ENCODE measurements at regions not wholly inside any gene's neighbourhood (a gene's known extent, or its start where the extent isn't known, plus 50 kb on each side); places are given as distances from the start of the nearest gene placed in this dataset.
"Not testable (repeated sequence)": the region's sequence is repeated elsewhere in the genome, so short reads cannot be mapped to it uniquely, and the experiment has no call there.

DNA sequence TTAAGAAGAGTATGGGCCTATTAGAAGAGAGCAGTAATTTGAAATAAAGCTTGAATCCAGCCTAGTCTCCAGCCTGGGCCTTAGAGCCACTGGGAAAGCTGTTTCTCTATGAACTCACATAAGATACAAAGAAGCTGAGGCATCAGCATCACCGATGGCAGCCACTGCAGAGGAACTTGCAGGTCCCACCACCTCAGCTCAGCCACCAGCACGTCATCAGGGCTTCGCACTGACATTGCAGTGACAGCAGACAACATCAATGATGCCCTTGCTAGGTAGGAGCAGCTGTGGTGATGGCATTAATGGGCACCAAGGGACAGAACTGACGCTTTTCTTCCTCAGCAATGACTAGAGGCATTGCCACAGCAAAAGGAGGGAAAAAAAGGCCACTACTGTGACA lies 67.7 kb upstream of the CDC42EP3 start:
- DNase-seq (ENCODE audit: low read depth): no peak
- no peak overlapping the region for H3K4me3 ChIP-seq (ENCODE audit: low read depth, low read length)
- TF ChIP-seq, protein P1, sequence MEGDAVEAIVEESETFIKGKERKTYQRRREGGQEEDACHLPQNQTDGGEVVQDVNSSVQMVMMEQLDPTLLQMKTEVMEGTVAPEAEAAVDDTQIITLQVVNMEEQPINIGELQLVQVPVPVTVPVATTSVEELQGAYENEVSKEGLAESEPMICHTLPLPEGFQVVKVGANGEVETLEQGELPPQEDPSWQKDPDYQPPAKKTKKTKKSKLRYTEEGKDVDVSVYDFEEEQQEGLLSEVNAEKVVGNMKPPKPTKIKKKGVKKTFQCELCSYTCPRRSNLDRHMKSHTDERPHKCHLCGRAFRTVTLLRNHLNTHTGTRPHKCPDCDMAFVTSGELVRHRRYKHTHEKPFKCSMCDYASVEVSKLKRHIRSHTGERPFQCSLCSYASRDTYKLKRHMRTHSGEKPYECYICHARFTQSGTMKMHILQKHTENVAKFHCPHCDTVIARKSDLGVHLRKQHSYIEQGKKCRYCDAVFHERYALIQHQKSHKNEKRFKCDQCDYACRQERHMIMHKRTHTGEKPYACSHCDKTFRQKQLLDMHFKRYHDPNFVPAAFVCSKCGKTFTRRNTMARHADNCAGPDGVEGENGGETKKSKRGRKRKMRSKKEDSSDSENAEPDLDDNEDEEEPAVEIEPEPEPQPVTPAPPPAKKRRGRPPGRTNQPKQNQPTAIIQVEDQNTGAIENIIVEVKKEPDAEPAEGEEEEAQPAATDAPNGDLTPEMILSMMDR (IDR thresholded peaks at IDR 0.05; ENCODE audit: insufficient read depth, low read length): no peak

DNA sequence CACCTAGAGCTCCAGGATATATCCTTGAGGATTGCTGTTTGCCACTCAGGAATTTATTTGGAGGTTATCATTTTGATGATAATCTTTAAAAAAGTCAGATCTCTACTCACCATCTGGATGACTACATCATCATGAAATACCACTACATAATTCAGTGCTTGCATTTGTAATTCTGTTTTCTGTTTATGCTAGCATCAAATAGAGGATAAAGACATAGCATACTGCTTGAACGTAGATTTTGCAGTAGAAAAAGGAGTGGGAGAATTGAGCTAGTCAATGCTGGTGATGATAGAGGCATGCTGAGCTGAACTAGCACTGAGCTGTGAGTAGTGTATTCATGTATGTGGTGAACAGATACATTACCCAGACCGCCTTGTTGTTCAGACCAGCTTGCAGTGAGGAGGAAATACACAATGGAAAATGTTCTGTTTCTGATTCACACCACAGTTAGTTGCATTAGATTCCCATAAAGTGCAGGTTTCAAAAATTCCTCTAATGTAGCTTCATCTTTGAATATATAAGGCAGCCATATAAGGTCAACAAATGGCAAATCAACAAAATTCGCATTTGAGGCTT lies 68.8 kb upstream of the CDC42EP3 start:
- TF ChIP-seq, protein P1 (IDR thresholded peaks at IDR 0.05; ENCODE audit: insufficient read depth, low read length): no peak
- no peak overlapping the region for H3K4me3 ChIP-seq (ENCODE audit: low read depth, low read length)
- DNase-seq (ENCODE audit: low read depth): peak; percentile 41

- no peak overlapping the region for H3K4me3 ChIP-seq (ENCODE audit: low read depth, low read length)
- peak; percentile 59 for DNase-seq (ENCODE audit: low read depth)
- TF ChIP-seq, protein P1 (IDR thresholded peaks at IDR 0.05; ENCODE audit: insufficient read depth, low read length): no peak
Observed at GRCh38 chr2:37742286-37742685, 70.8 kb upstream of the CDC42EP3 start.

DNA sequence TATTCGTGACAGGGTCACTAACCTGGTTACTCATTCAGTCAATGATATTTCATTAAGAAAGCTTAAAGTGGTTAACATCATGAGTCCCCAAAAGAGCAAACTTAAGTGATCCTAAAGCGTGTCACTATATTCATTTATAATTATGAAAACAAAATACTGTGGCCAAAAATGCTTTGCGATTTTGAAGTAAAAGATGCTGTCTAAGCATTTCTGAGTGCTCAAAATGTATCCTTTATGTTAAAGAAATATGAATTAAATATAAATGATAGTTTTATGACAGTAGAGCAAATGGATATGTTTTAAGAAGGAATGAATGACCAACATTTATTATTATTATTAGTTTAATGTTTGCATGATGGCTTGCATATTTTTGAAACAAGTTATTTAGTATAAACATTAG lies 72.6 kb upstream of the CDC42EP3 start:
- no peak for DNase-seq (ENCODE audit: low read depth)
- no peak overlapping the region for H3K4me3 ChIP-seq (ENCODE audit: low read depth, low read length)
- TF ChIP-seq, protein P1 (IDR thresholded peaks at IDR 0.05; ENCODE audit: insufficient read depth, low read length): no peak

DNA sequence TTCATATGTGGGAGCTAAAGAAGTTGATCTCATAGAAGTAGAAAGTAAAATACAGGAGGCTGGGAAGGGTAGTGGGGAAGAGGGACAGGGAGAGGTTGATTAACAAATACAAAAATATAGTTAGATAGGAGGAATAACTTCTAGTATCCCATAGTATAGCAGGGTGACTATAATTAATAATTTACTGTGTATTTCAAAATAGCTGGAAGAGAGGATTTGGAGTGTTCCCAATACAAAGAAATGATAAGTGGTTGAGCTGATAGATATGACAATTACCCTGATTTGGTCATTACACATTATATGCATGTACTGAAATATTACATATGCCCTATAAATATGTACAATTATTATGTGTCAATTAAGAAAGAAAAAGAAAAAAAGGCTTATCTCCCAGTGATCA lies 73.5 kb upstream of the CDC42EP3 start:
- not testable (repeated sequence) for H3K4me3 ChIP-seq (ENCODE audit: low read depth, low read length); DNase-seq (ENCODE audit: low read depth)

- not testable (repeated sequence) for H3K4me3 ChIP-seq (ENCODE audit: low read depth, low read length); DNase-seq (ENCODE audit: low read depth)
Observed at GRCh38 chr2:37746011-37746410, 74.6 kb upstream of the CDC42EP3 start.

- H3K4me3 ChIP-seq (ENCODE audit: low read depth, low read length): no peak overlapping the region
- TF ChIP-seq, protein P1 (IDR thresholded peaks at IDR 0.05; ENCODE audit: insufficient read depth, low read length): no peak
- DNase-seq (ENCODE audit: low read depth): no peak
Observed at GRCh38 chr2:37746883-37747282, 75.4 kb upstream of the CDC42EP3 start.

- no peak overlapping the region for H3K4me3 ChIP-seq (ENCODE audit: low read depth, low read length)
- no peak for DNase-seq (ENCODE audit: low read depth)
- TF ChIP-seq, protein P1 (IDR thresholded peaks at IDR 0.05; ENCODE audit: insufficient read depth, low read length): no peak
Observed at GRCh38 chr2:37748541-37748940, 77.1 kb upstream of the CDC42EP3 start.

DNA sequence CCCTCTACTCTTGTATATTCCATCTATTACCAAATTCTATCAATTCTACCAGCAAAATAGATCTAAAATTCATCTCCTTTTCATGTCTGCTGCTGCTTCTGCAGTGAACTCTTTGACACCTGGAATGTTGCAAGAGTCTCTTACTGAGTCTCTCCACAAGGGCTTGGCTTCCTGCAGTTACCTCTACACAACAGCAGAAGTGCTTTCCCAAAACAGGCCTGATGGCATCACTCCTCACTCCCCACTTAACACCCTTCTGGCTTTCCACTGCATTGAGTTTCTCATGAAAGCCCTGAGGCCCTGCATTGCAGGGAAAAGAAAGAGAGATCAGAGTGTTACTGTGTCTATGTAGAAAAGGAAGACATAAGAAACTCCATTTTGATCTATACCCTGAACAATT lies 78.8 kb upstream of the CDC42EP3 start:
- H3K4me3 ChIP-seq (ENCODE audit: low read depth, low read length); DNase-seq (ENCODE audit: low read depth): not testable (repeated sequence)
